Activated CD8-positive, alpha-beta memory T cell treated with anti-CD3 and anti-CD28 coated beads for 4 hours (primary cell): ENCODE measurements at regions not wholly inside any gene's neighbourhood (a gene's known extent, or its start where the extent isn't known, plus 50 kb on each side); places are given as distances from the start of the nearest gene placed in this dataset.

Experiments used
- DNase-seq, 2 donors: peaks; one replicate each; pipeline ENCODE4 v3.0.0-alpha.2; 2020; ENCODE audit warnings: low read depth in 2 of 2

DNA sequence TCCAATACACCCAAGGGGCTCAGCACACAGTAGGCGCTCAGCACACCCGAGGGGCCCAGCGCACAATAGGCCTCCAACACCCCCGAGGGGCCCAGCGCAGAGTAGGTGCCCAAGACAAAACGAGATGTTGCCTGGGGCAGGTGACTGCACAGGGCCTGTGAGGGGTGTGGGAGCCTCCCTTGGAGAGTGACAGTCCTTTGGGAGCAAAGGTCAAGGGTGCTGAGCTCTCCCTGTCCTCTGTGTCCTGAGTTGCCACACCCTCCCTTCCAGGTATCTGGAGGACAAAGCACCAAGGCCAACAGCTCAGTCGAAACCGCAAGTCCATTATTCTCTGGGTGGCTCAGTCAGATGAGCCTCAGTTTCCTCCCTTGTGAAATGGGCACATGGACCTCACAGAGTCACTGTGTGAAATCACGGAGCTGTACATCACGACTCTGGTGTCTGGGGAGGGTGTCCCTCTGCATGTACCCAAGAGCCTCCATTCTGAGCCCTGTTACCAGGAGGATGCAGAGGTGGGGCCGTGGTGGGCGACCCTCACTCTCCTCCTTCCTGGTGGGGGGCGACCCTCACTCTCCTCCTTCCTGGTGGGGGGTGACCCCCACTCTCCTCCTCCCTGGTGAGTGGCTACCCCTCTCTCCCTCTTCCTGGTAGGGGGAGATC, 81.3 kb downstream of the FOXL3 start:
- no peak for DNase-seq

DNA sequence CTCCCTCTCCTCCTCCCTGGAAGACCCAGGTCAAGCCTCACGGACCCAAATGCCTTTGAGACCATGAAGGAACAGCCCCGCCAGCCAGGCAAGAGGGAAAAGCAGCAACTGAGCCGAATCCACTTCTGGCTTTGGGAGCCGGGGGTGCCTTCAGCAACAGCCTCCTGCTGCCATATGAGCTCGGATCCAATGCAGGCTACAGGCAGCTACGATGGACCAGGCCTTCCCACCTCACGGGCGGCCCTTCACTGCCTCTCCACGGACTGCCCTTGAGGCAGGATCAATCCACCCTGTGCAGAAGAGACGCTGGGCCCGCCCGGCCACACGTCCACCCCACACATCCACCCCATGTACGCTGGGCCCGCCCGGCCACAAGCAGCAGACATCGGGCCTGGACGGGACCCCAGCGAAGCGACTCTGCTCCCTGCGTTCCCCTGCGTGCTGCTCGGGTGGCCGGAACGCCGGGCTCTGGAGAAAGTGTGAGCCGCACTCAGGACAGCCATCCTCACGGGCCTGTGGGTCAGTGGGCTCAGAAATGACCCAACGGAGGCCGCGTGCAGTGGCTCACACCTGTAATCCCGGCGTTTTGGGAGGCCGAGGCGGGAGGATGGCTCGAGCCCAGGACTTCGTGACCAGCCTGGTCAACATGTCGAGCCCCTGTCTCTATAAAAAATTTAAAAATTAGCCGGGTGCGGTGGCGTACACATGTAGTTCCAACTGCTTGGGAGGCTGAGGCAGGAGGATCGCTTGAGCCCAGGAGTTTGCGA, 82.0 kb downstream of the FOXL3 start:
- no peak for DNase-seq

DNA sequence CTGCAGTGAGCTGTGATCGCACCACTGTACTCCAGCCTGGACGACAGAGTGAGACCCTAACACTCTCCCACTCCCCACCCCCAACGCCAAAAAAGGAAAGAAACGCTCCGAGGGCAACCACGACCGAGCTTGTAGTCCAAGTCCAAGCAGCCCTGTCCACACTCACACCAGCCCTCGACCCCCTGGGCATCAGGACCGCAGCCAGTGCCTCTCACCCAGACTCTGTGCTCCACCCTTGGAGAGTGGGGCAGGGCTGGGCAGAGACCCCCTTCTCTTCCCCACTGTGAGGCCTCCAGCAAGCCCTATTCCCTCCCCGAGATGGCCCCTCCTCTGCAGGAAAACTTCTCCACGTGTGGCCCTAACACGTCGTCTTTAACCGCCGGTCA, 82.6 kb downstream of the FOXL3 start:
- no peak for DNase-seq

DNA sequence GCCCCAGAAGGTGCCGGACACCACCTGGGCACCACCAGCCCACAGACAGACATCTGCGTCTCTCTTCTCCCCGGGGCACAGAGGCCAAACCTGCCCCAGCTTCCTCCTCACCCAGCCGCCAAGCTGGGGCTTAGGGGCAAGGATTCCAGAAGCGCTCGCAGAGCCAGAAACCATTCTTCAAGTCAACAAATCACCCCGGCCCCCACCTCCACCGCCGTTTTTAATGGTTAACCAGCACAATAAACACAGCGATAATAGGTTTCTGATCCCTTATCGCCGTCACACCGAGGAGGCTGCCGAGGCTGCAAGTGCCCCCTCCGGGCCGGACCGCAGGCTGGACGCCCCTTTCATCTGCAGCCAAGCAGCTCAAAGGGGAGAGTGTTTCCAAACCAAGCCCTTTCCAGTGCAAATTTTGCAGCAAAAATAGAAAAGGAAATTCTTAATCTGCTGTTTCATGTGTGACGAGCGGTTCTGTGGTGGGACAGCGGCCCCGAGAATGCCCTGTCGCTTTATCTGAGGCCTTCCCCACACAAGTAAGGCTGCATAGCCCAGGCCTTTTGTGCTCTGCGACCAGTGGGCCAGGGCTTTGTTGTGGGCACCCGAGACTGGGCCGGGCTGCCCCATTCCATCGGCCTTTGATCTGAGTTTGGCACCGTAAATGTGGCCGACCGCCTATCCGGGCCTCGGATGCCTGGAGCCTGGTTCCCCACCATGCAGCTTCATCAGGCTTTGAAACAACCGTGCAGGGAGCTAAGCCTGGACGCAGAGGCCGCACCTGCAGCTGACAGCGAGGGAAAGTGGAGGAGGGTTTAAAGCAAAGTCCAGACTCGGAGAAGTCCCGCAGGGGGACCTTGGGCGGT, 83.2 kb downstream of the FOXL3 start:
- no peak for DNase-seq

DNA sequence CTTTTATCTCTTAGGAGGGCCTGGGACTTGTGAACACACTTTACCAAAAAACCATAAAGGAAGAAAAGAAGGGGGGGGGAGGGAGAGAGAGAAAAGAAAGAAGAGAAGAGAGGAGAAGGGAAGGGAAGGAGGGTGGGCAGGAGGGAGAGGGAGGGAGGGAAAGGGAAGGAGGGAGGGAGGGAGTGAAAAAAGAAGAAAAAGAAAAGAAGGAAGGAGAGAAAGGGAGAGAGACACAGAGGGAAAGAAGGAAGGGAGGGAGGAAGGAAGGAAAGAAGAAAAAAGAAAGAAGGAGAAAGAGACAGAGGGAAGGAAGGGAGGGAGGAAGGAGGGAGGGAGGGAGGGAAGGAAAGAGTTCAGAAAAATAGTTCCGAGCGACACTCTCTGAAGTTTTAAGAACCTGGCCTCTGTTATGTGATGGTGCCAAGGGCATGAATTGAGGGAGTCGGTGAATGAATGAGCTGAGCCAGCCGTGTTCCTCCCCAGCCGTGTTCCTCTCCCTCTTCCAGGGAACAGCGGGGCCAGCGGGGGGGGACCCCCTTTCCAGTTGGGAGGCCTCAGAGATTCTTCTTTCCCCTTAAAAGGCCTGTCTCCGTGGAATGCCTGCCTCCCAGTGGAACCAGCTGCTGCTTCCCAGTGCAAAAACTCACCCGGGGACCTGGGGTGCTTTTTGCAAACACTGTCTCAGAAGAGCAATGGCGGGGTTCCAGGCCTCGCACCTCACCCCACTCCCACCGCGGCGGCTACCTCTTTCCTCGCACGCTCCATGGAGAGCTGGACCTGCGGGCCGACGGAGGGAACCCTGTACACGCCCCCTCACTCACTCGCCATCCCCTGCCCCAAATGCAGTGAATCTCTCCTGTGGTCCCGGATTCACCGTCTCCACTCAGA, 84.1 kb downstream of the FOXL3 start:
- DNase-seq, result no peak

DNA sequence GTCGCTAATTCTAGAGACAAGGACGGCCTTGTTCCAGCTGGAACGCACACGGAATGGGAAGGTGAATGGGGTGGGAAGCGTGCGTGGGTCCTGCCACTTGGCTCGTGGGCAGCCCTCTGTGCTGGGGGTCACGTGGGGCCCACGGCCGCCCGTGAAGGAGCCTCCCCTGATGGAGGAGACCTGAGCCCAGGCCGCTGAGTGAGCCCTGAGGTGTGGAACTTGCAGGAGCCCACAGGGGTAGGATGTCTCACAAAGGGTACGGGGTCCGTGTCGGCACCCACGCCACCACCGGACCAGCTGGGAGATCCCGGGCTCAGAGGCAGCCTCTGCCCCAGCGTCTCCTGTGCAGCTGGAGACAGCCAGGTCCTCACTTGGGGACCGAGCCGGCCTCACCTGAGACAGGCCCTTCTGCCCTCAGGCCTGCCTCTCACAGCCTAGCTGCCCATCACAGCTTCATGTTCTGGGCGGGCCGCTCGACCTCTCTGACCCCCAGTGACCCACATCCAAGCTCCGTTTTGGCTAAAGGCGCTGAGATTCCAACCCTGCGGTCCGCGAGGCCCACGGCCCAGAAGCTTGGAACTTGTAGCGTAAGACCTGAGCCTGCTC, 84.8 kb downstream of the FOXL3 start:
- no peak for DNase-seq

DNA sequence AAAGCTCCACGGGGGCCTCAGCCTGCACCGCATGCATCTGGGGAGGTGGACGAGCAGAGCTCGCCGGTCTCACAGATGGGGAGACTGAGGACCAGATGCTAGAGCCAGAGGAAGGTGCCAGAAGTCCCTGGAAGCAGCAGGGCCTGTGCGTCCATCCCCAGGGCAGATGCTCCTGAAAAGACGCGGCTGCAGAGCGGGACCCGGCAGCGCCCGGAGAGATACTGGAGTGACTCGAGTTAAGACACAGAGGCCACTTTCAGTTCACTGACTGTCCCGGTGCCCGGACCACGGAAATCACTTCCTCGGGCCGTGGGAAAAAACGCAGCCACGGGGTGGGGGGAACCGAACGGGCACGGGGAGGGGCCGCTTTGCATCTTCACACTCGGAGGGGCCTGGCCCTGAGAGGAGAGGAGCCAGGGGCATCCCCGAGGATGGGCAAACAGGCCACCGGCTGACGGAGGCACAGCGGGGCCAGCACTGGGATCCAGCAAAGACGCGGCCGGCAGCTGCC, 85.4 kb downstream of the FOXL3 start:
- no peak for DNase-seq

DNA sequence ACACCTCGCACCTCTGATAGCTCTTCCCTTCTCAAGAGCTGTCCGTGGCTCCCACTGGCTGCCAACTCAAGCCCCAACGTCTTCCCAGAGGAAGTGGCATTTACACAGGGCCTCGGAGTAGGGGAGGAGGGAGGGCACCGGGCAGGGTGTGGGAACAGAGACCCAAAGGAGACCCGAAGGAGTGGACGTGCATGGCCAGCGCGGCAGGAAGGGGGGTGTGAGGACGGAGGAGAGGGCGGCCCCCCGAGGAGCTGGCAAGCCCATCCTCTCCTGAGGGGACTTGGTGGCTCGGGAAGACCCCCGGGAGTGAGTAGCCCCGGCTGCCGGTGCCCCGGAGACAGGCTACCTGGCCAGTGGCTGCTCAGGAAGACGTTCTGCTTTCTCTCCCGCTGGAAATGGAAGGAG, 85.9 kb downstream of the FOXL3 start:
- no peak for DNase-seq

DNA sequence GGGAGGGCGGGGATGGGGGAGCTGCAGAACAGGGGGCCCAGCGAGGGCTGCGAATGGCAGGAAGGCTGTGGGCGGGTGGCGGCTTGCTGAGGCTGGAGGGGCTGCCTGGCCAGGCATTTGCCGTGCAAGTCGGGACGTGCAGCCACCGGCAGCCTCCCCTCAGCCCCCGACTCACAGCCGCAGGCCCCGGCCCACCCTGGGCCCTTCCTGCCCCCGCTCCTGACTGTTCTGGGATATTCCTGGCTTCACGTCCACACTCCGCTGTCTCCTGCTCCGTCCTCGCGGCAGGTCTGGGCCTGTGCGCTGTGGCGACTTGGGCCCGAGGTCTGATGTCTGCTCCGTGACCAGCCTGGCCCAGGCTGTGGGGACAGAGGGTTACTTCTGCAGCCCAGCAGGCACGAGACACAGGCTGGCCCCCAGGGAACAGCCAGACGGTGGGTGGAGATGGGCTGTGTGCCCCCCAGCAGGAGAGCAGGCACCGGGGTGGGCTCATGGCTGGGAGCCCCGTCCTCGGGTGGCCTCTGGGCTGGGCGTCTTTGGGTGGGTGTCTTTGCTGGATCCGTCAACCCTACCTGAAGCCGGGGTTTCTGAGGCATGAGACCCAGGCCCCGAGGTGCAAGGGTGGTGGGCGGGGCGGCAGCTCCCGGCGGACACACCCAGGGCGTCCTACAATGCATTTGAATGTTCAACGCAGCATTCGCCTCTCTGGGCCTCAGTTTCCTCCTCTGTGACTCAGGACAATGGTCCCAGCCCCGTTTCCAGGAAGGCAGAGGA, 86.5 kb downstream of the FOXL3 start:
- DNase-seq, result no peak

DNA sequence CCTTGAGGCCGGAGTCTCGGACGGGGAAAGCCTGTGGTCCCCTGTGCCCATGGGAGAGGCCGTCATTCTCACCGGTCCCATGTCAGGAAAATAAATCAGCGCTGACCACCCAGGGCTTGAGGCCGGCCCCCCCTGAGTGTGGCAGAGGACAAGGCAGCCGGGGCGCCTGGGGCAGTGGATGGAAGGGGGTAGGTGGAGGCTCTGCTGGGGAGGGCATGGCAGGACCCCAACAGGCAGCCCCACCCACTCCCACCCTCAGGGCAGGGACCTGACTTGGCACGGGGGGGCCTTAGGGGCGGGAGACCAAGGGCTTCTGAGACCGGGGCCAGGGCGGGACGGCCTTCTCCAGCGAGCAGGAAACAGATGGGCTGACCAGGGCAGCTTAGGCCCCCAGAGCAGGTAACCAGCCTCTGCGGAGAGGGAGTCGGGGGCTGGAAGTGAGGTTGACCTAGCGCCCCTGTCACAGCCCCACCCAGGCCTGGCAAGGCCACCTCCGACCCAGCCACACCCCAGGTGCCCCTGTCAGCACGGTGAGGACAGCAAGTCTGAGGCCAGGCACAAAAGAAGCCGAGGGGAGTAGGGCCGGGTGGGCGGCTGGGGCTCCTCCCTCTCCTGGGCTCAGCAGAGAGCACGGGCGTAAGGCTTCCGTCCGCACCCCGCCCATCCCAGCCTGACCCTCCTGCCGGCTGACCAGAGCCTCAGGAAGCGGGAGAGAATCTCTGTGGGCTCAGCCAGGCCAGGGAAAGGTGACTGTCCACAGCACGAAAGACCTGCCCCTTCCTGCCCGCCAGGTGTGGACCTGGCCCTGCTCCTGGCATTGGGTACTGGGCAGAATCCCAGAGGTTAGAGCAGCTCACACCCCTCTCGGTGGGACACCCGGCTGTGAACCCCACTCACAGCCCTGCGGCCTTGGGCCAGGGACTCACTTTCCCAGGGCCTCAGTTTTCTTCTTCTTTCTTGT, 87.4 kb downstream of the FOXL3 start:
- no peak for DNase-seq

DNA sequence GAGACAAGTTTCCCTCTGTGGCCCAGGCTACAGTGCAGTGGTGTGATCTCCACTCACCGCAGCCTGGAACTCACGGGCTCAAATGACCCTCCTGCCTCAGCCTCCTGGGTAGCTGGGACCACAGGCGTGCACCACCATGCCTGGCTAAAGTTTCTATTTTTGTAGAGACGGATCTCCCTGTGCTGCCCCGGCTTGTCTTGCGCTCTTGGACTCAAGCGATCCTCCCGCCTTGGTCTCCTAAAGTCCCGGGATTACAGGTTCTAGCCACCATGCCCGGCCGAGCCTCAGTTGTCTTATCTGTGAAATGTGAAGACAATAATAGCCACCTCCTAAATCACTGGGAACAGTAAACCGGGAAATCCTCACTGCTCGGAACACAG, 88.1 kb downstream of the FOXL3 start:
- no peak for DNase-seq

DNA sequence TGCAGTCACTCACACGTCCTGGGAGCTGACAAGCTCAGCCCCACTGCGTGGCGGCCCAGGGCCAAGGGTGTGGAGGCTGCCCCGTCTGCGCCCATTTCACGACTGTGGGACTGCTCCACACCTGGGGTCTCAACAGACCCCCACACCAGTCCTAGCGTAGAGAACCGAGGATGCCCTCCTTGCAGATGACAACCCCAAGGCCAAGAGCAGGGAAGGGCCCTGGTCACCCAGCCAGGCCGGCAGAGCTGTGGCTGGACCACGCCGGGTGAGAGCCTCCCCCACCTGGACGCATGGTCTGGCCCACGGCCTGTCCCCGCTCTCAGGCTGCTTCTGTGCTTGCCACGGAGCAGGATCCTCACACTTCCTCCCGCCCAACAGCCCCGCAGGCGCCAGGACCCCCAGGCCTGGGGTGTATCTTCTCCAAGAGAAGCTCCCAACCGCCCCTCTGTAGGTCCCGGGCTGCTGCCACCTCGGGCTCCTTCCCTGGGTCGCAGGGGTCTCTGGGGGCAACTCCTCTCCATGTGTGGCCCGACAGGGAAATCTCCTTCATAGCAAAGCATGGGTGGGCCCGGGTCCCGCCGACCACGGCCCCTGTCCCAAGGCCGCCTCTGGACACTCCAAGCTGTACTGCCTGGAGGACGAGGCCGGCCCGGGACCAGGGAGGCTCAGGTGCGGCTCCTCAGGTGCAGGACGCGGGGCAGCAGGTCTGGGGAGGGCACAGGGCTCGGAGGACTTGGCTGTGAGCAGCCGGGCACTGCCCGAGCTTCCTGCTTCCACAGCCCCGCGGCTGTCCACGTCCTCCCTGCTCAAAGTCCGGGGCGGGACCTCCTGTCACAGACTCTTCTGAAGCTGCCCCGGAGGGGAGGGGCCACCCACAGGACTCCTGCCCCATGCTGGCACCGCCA, 88.8 kb downstream of the FOXL3 start:
- DNase-seq, result no peak

DNA sequence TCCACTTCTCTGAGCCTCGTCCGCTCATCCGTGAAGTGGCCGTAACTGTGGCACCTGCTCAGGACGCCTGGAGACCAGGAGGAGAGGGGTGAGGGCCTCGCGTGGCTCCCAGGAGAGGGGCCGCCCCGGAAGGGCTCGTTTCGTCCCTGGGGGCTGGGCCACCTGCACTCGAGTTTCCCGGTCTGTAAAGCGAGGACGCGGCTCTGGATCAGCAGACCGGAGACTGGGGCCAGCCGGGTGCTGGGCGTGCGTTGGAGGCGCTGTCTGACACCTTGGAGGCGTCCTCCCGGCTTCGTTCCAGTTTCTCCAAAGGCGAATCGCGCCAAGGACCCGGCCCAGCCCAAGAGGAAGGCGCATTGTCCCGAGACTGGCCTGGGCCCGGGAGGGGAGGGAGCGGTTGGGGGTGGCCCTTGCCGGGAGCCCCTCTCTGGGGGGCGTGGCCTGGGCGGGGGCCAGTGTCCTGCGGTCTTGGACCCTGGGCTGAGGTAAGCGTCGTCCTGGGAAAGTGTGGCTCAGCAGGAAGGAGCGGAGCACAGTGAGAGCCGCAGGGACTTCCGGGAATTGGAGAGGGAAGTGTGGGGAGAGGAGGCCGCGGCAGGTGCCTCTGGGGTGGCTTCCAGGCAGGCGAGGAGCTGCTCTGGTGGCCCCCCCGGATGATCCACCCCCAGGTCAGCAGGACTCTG, 89.6 kb downstream of the FOXL3 start:
- no peak for DNase-seq

DNA sequence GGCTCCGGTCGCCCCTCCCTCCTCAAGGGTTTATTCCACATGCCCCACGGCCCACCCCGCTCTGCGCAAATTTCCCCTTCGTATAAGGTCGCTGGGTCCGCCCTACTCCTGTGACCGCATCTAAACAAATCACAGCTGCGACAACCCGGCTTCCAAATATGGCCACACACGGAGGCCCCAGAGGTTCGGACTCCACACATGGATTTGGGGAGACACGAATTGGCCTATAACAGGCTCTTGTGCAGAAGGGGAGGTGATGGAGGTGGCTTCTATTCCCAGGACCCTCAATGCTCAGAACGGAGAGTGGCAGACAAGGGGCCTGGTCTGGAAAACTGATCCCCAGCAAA, 90.1 kb downstream of the FOXL3 start:
- DNase-seq, result no peak

DNA sequence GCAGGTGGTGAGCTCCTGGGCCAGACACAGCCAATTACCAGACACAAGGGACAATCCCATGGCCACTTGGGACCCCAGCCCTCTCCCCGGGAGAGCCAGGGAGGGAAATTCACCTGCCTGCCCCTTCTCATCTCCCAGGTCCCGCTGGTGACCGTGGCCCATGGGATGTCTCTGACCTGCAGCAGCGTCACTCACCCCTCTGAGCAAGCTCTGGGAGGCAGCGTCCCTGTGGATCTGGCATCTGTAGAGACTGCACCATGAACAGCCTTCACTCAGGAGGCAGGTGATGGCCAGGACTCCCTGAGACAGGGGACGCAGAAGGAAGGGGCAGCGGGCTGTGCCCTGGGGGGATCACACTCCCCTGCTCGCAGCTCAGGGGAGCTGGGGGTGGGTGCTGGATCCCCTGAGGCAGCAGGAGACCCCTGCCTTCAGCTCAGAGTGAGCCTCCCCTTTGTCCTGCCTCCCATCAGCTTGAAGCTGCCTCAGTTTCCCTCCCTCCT, 90.8 kb downstream of the FOXL3 start:
- DNase-seq, result no peak

DNA sequence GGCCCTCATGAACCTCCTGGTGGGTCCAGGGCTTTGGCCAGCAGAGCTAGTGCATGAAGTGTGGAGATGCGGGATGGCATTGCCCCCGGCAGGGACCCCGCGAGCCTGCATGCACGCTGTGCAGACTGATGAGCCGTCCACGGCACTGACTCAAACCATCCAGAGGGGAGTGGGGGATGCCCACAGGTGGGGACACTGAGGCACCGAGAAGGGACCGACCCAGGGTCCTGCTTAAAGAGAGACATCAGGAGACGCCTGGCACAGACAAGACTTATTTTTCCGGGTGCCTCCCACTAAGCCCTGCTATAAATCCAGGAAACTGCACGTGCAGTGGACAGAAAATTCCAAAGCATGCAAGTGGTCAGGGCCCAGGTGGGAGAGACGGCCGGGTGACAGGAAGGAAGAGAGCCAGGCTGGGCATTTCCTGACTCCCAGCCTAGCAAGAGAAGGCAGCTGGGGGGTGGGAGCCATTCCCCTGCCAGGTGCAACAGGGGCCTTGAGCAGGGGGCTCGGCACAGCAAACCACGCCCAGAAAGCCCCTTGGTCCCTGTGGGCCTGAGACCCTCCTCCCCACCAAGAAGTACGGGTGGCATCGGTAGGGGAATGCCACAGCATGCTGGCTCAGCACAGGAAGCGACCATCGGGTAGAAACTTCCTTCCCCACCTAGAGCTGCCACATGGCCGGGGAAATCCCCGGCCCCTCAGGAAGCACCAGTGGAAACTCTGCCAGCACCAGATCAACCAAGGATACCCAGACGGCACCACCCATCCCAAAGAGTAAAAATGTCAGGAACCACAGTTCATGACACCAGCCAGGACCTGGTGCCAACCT, 91.5 kb downstream of the FOXL3 start:
- DNase-seq, result peak in 1 of 2 donors; percentile 49

DNA sequence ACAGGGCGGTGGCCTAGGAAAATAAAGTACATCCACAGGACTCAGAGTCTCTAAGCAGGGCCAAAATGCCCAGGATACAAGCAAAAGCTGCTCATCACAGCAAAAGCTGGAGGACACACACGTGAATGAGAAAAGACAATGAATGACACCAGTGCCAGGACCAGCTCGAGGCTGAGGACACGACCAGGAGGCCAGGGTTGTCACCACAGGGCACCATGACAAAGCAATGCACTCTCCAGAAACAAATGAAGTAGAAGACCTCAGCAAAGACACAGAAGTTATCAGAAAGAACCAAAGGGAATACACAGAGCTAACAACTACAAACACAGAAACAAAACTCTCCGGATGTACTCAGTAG, 92.1 kb downstream of the FOXL3 start:
- no peak for DNase-seq
